ENCODE measurements at regions not wholly inside any gene's neighbourhood (a gene's known extent, or its start where the extent isn't known, plus 50 kb on each side); places are given as distances from the start of the nearest gene placed in this dataset.
"Not testable (repeated sequence)": the region's sequence is repeated elsewhere in the genome, so short reads cannot be mapped to it uniquely, and the experiment has no call there.

- Histone ChIP-seq H3K9me3 (ENCODE audit: control insufficient read depth in 5 of 5, low read length in 5 of 5) (no peaks in the 10 kb centered on the region), H3K4me3 (ENCODE audit: low read depth in 1 of 5, low read length in 5 of 5) (no peak overlapping the region), H3K36me3 (ENCODE audit: control insufficient read depth in 5 of 5, insufficient read depth in 5 of 5, low read length in 5 of 5) (no peaks in the 10 kb centered on the region), H3K9ac (ENCODE audit: low read length in 5 of 5) (no peak overlapping the region), H3K4me1 (ENCODE audit: control insufficient read depth in 5 of 5, insufficient read depth in 5 of 5, low read length in 5 of 5) (peaks cover 0 to 13% (median 6%) of the 10 kb centered on the region in 5 donors), H3K27me3 (ENCODE audit: control insufficient read depth in 5 of 5, insufficient read depth in 4 of 5, low read length in 5 of 5) (no peaks in the 10 kb centered on the region), H3K27ac (ENCODE audit: low read depth, low read length) (no peak overlapping the region)
Observed at GRCh38 chr12:13336216-13336615, 139.7 kb downstream of the EMP1 start.

- no peak overlapping the region for H3K27ac ChIP-seq (ENCODE audit: low read depth, low read length)
- no peak overlapping the region for H3K9ac ChIP-seq (ENCODE audit: low read length in 5 of 5)
- no peaks in the 10 kb centered on the region for H3K27me3 ChIP-seq (ENCODE audit: control insufficient read depth in 5 of 5, insufficient read depth in 4 of 5, low read length in 5 of 5)
- no peaks in the 10 kb centered on the region for H3K9me3 ChIP-seq (ENCODE audit: control insufficient read depth in 5 of 5, low read length in 5 of 5)
- H3K4me3 ChIP-seq (ENCODE audit: low read depth in 1 of 5, low read length in 5 of 5), result no peak overlapping the region
- no peaks in the 10 kb centered on the region for H3K36me3 ChIP-seq (ENCODE audit: control insufficient read depth in 5 of 5, insufficient read depth in 5 of 5, low read length in 5 of 5)
- H3K4me1 ChIP-seq (ENCODE audit: control insufficient read depth in 5 of 5, insufficient read depth in 5 of 5, low read length in 5 of 5), result no peaks in the 10 kb centered on the region
Observed at GRCh38 chr12:13328535-13328934, 132.0 kb downstream of the EMP1 start.

GRCh38 chr12:13326076-13326475 lies 129.6 kb downstream of the EMP1 start:
- H3K27me3 ChIP-seq (ENCODE audit: control insufficient read depth in 5 of 5, insufficient read depth in 4 of 5, low read length in 5 of 5), result no peaks in the 10 kb centered on the region
- no peak overlapping the region for H3K27ac ChIP-seq (ENCODE audit: low read depth, low read length)
- no peaks in the 10 kb centered on the region for H3K36me3 ChIP-seq (ENCODE audit: control insufficient read depth in 5 of 5, insufficient read depth in 5 of 5, low read length in 5 of 5)
- no peak overlapping the region for H3K4me3 ChIP-seq (ENCODE audit: low read depth in 1 of 5, low read length in 5 of 5)
- no peak overlapping the region for H3K9ac ChIP-seq (ENCODE audit: low read length in 5 of 5)
- no peaks in the 10 kb centered on the region for H3K9me3 ChIP-seq (ENCODE audit: control insufficient read depth in 5 of 5, low read length in 5 of 5)
- no peaks in the 10 kb centered on the region for H3K4me1 ChIP-seq (ENCODE audit: control insufficient read depth in 5 of 5, insufficient read depth in 5 of 5, low read length in 5 of 5)

- H3K27ac ChIP-seq (ENCODE audit: low read depth, low read length); H3K9me3 ChIP-seq (ENCODE audit: control insufficient read depth in 5 of 5, low read length in 5 of 5); H3K4me1 ChIP-seq (ENCODE audit: control insufficient read depth in 5 of 5, insufficient read depth in 5 of 5, low read length in 5 of 5); H3K9ac ChIP-seq (ENCODE audit: low read length in 5 of 5); H3K27me3 ChIP-seq (ENCODE audit: control insufficient read depth in 5 of 5, insufficient read depth in 4 of 5, low read length in 5 of 5); H3K4me3 ChIP-seq (ENCODE audit: low read depth in 1 of 5, low read length in 5 of 5); H3K36me3 ChIP-seq (ENCODE audit: control insufficient read depth in 5 of 5, insufficient read depth in 5 of 5, low read length in 5 of 5): not testable (repeated sequence)
Observed at GRCh38 chr12:13325037-13325436, 128.5 kb downstream of the EMP1 start.

GRCh38 chr12:13318231-13319015 lies 121.9 kb downstream of the EMP1 start:
- peaks cover 0 to 11% (median 9%) of the 10 kb centered on the region in 5 donors for H3K9me3 ChIP-seq (ENCODE audit: control insufficient read depth in 5 of 5, low read length in 5 of 5)
- H3K4me1 ChIP-seq (ENCODE audit: control insufficient read depth in 5 of 5, insufficient read depth in 5 of 5, low read length in 5 of 5), result peaks cover 0 to 8% (median 0%) of the 10 kb centered on the region in 5 donors
- H3K4me3 ChIP-seq (ENCODE audit: low read depth in 1 of 5, low read length in 5 of 5), result no peak overlapping the region
- H3K36me3 ChIP-seq (ENCODE audit: control insufficient read depth in 5 of 5, insufficient read depth in 5 of 5, low read length in 5 of 5), result no peaks in the 10 kb centered on the region
- H3K27me3 ChIP-seq (ENCODE audit: control insufficient read depth in 5 of 5, insufficient read depth in 4 of 5, low read length in 5 of 5), result no peaks in the 10 kb centered on the region
- no peak overlapping the region for H3K27ac ChIP-seq (ENCODE audit: low read depth, low read length)
- H3K9ac ChIP-seq (ENCODE audit: low read length in 5 of 5), result no peak overlapping the region

GRCh38 chr12:13316587-13317246 lies 120.2 kb downstream of the EMP1 start:
- H3K4me3 ChIP-seq (ENCODE audit: low read depth in 1 of 5, low read length in 5 of 5), result no peak overlapping the region
- H3K36me3 ChIP-seq (ENCODE audit: control insufficient read depth in 5 of 5, insufficient read depth in 5 of 5, low read length in 5 of 5), result no peaks in the 10 kb centered on the region
- H3K9me3 ChIP-seq (ENCODE audit: control insufficient read depth in 5 of 5, low read length in 5 of 5), result peaks cover 0 to 11% (median 9%) of the 10 kb centered on the region in 5 donors
- H3K4me1 ChIP-seq (ENCODE audit: control insufficient read depth in 5 of 5, insufficient read depth in 5 of 5, low read length in 5 of 5), result peaks cover 0 to 8% (median 0%) of the 10 kb centered on the region in 5 donors
- H3K27me3 ChIP-seq (ENCODE audit: control insufficient read depth in 5 of 5, insufficient read depth in 4 of 5, low read length in 5 of 5), result no peaks in the 10 kb centered on the region
- H3K27ac ChIP-seq (ENCODE audit: low read depth, low read length), result no peak overlapping the region
- H3K9ac ChIP-seq (ENCODE audit: low read length in 5 of 5), result no peak overlapping the region

GRCh38 chr12:13313886-13314285 lies 117.4 kb downstream of the EMP1 start:
- Histone ChIP-seq H3K27ac (ENCODE audit: low read depth, low read length) (no peak overlapping the region), H3K27me3 (ENCODE audit: control insufficient read depth in 5 of 5, insufficient read depth in 4 of 5, low read length in 5 of 5) (no peaks in the 10 kb centered on the region), H3K9ac (ENCODE audit: low read length in 5 of 5) (no peak overlapping the region)

GRCh38 chr12:13311551-13311950 lies 115.0 kb downstream of the EMP1 start:
- no peaks in the 10 kb centered on the region for H3K27me3 ChIP-seq (ENCODE audit: control insufficient read depth in 5 of 5, insufficient read depth in 4 of 5, low read length in 5 of 5)
- H3K36me3 ChIP-seq (ENCODE audit: control insufficient read depth in 5 of 5, insufficient read depth in 5 of 5, low read length in 5 of 5), result no peaks in the 10 kb centered on the region
- no peak overlapping the region for H3K4me3 ChIP-seq (ENCODE audit: low read depth in 1 of 5, low read length in 5 of 5)
- peaks cover 0 to 3% (median under 1%) of the 10 kb centered on the region in 5 donors for H3K9me3 ChIP-seq (ENCODE audit: control insufficient read depth in 5 of 5, low read length in 5 of 5)
- no peak overlapping the region for H3K9ac ChIP-seq (ENCODE audit: low read length in 5 of 5)
- no peak overlapping the region for H3K27ac ChIP-seq (ENCODE audit: low read depth, low read length)
- H3K4me1 ChIP-seq (ENCODE audit: control insufficient read depth in 5 of 5, insufficient read depth in 5 of 5, low read length in 5 of 5), result peaks cover 0 to 11% (median 6%) of the 10 kb centered on the region in 5 donors

More at GRCh38 chr12:13313886-13314285, 117.4 kb downstream of the EMP1 start:
- no peak overlapping the region for H3K4me3 ChIP-seq (ENCODE audit: low read depth in 1 of 5, low read length in 5 of 5)
- H3K9me3 ChIP-seq (ENCODE audit: control insufficient read depth in 5 of 5, low read length in 5 of 5), result peaks cover 0 to 11% (median 9%) of the 10 kb centered on the region in 5 donors
- no peaks in the 10 kb centered on the region for H3K36me3 ChIP-seq (ENCODE audit: control insufficient read depth in 5 of 5, insufficient read depth in 5 of 5, low read length in 5 of 5)
- peaks cover 0 to 8% (median 0%) of the 10 kb centered on the region in 5 donors for H3K4me1 ChIP-seq (ENCODE audit: control insufficient read depth in 5 of 5, insufficient read depth in 5 of 5, low read length in 5 of 5)

GRCh38 chr12:13307143-13307816 lies 110.8 kb downstream of the EMP1 start:
- H3K9ac ChIP-seq (ENCODE audit: low read length in 5 of 5), result no peak overlapping the region
- H3K9me3 ChIP-seq (ENCODE audit: control insufficient read depth in 5 of 5, low read length in 5 of 5), result no peaks in the 10 kb centered on the region
- peaks cover 0 to 22% (median 16%) of the 10 kb centered on the region in 5 donors for H3K4me1 ChIP-seq (ENCODE audit: control insufficient read depth in 5 of 5, insufficient read depth in 5 of 5, low read length in 5 of 5)
- no peaks in the 10 kb centered on the region for H3K27me3 ChIP-seq (ENCODE audit: control insufficient read depth in 5 of 5, insufficient read depth in 4 of 5, low read length in 5 of 5)
- no peak overlapping the region for H3K27ac ChIP-seq (ENCODE audit: low read depth, low read length)
- H3K36me3 ChIP-seq (ENCODE audit: control insufficient read depth in 5 of 5, insufficient read depth in 5 of 5, low read length in 5 of 5), result no peaks in the 10 kb centered on the region
- no peak overlapping the region for H3K4me3 ChIP-seq (ENCODE audit: low read depth in 1 of 5, low read length in 5 of 5)

- Histone ChIP-seq H3K9me3 (ENCODE audit: control insufficient read depth in 5 of 5, low read length in 5 of 5) (no peaks in the 10 kb centered on the region), H3K4me3 (ENCODE audit: low read depth in 1 of 5, low read length in 5 of 5) (no peak overlapping the region), H3K27me3 (ENCODE audit: control insufficient read depth in 5 of 5, insufficient read depth in 4 of 5, low read length in 5 of 5) (no peaks in the 10 kb centered on the region), H3K4me1 (ENCODE audit: control insufficient read depth in 5 of 5, insufficient read depth in 5 of 5, low read length in 5 of 5) (peaks cover 0 to 22% (median 16%) of the 10 kb centered on the region in 5 donors), H3K9ac (ENCODE audit: low read length in 5 of 5) (no peak overlapping the region), H3K27ac (ENCODE audit: low read depth, low read length) (no peak overlapping the region), H3K36me3 (ENCODE audit: control insufficient read depth in 5 of 5, insufficient read depth in 5 of 5, low read length in 5 of 5) (no peaks in the 10 kb centered on the region)
Observed at GRCh38 chr12:13304924-13305323, 108.4 kb downstream of the EMP1 start.

Data from subcutaneous abdominal adipose tissue (tissue), 5 donors.